ENCODE measurements at regions not wholly inside any gene's neighbourhood (a gene's known extent, or its start where the extent isn't known, plus 50 kb on each side); places are given as distances from the start of the nearest gene placed in this dataset.

DNA sequence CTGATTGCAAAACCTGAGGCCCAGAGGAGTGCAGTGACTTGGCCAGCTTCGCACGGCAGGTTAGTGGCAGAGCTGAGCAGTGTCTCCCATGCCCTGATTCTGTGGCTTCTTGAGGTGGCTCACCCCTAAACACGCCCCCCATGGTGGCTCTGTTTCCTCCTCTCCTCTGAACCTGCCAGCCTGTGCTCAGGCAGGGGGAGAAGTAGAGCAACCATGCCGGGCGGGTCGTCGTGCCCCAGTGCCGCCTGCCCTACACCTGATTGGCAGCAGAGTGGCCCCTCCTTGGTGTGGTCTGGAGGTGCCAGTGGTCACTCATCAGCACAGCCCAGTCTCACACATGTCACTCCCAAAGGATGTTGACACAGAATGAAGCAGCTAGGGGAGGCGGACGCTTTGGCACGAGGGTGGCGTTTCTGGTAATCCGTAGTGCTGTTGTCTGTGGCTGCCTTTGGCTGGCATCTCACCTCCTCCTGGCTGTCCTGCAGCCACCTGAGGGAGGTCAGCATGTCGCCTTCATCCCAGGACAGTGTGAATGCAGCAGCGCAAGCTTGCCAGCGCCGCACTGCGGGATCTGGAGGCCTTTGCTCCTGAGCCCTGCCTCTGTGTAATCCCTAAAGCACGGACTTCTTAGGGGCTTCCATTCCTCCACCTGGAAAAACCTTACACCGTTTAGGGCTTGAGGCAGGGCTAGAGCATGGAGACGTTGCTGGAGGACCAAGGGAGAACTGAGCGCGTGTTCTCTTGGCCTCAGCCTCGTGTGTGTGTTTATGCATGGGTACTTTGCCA lies 294.7 kb downstream of the SEC14L1 start:
- H3K9me3 Mint-ChIP-seq (ENCODE audit: low read depth): no peaks in the 10 kb centered on the region
- H3K4me1 Mint-ChIP-seq (ENCODE audit: low read depth): peaks cover 91% of the 10 kb centered on the region
- H3K36me3 Mint-ChIP-seq: no peaks in the 10 kb centered on the region
- H3K27ac Mint-ChIP-seq: peak overlapping the region; percentile 100
- H3K27me3 Mint-ChIP-seq: no peaks in the 10 kb centered on the region
- peak overlapping the region; percentile 91 for H3K4me3 Mint-ChIP-seq

DNA sequence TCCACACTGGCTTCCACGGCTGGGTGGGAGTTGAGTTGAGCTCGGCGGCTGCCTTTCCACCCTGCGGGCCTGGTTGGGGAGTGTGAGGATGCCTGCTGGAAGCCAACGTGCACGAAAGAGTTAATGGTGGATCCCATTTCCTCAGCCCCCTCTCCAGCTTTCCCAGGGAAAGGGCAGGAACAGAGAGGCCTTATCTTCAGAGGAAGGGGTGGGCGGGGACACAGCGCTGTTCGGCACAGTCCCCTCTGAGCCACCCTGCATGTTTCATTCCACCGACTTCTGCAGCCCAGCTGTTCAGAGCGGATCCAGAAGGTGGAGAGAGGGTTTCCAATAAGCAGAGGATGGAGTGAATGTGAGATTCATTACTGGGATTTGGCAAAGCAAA lies 295.3 kb downstream of the SEC14L1 start:
- no peaks in the 10 kb centered on the region for H3K9me3 Mint-ChIP-seq (ENCODE audit: low read depth)

GRCh38 chr17:77436481-77436880 lies 295.7 kb downstream of the SEC14L1 start:
- H3K4me1 Mint-ChIP-seq (ENCODE audit: low read depth): peaks cover 91% of the 10 kb centered on the region
- H3K27ac Mint-ChIP-seq: peak overlapping the region; percentile 100
- H3K4me3 Mint-ChIP-seq: peak overlapping the region; percentile 91
- no peaks in the 10 kb centered on the region for H3K27me3 Mint-ChIP-seq
- H3K36me3 Mint-ChIP-seq: no peaks in the 10 kb centered on the region
- H3K9me3 Mint-ChIP-seq (ENCODE audit: low read depth): no peaks in the 10 kb centered on the region

More for the DNA sequence above, 295.3 kb downstream of the SEC14L1 start:
- Mint-ChIP-seq H3K4me3 (peak overlapping the region; percentile 91), H3K36me3 (no peaks in the 10 kb centered on the region), H3K27ac (peak overlapping the region; percentile 100), H3K4me1 (ENCODE audit: low read depth) (peaks cover 91% of the 10 kb centered on the region), H3K27me3 (no peaks in the 10 kb centered on the region)

GRCh38 chr17:77437017-77437416 lies 296.2 kb downstream of the SEC14L1 start:
- Mint-ChIP-seq H3K27me3 (no peaks in the 10 kb centered on the region), H3K27ac (peak overlapping the region; percentile 100), H3K4me3 (peak overlapping the region; percentile 91), H3K36me3 (no peaks in the 10 kb centered on the region), H3K4me1 (ENCODE audit: low read depth) (peaks cover 91% of the 10 kb centered on the region), H3K9me3 (ENCODE audit: low read depth) (no peaks in the 10 kb centered on the region)

GRCh38 chr17:77437747-77438146 lies 297.0 kb downstream of the SEC14L1 start:
- peak overlapping the region; percentile 100 for H3K27ac Mint-ChIP-seq
- H3K4me1 Mint-ChIP-seq (ENCODE audit: low read depth): peaks cover 91% of the 10 kb centered on the region
- no peaks in the 10 kb centered on the region for H3K36me3 Mint-ChIP-seq
- H3K9me3 Mint-ChIP-seq (ENCODE audit: low read depth): no peaks in the 10 kb centered on the region
- peak overlapping the region; percentile 73 for H3K4me3 Mint-ChIP-seq
- H3K27me3 Mint-ChIP-seq: no peaks in the 10 kb centered on the region

DNA sequence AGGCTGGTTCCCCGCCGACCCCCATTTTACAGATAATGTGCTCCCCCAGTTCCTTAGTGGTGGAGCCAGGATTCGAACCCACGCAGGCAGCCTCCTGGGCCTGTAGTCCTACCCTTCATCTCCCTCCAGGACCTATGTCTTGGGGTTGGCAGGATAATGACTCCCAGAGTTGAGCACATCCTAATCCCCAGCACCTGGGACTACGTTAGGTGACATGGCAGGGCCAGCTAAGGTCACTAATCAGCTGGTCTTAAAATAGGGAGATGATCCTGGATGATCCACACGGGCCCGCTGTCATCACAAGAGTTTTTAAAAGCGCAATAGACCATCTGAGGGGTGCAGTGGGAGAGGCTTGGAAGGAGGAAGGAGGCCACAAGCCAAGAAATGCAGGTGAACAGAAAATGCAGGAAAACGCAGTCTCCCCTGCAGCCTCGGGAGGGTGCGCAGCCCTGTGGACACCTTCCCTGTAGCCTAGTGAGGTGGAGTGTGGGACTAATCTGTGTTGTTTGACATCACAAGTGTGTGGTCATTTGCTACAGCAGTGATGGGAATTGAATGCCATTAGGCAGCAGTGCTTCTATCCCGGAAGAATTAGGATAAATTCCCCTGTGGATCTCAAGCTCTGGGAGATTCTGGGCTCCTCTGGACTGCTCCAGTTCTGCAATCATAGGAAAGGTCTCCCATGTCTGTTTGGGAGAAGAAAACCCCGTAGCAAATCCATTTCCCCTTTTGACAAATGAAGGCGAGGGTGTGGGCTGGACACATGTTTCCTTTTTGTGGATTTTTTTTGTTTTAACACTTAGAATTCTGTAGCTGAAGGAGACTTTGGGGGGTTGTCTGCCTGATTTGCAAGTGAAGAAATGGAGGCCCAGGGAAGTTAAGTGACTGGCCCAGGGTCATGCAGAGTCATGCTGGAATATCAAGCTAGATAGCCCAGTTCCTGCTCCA lies 297.7 kb downstream of the SEC14L1 start:
- H3K9me3 Mint-ChIP-seq (ENCODE audit: low read depth): no peaks in the 10 kb centered on the region
- H3K36me3 Mint-ChIP-seq: no peaks in the 10 kb centered on the region
- peak overlapping the region; percentile 100 for H3K27ac Mint-ChIP-seq
- H3K4me3 Mint-ChIP-seq: peak overlapping the region; percentile 73
- no peaks in the 10 kb centered on the region for H3K27me3 Mint-ChIP-seq
- peaks cover 96% of the 10 kb centered on the region for H3K4me1 Mint-ChIP-seq (ENCODE audit: low read depth)

- Mint-ChIP-seq H3K27me3 (no peaks in the 10 kb centered on the region), H3K36me3 (no peaks in the 10 kb centered on the region), H3K4me1 (ENCODE audit: low read depth) (peaks cover 97% of the 10 kb centered on the region), H3K9me3 (ENCODE audit: low read depth) (no peaks in the 10 kb centered on the region), H3K4me3 (peak overlapping the region; percentile 73), H3K27ac (peak overlapping the region; percentile 100)
These were observed 298.6 kb downstream of the SEC14L1 start for GRCh38 chr17:77439189-77440018.

- Mint-ChIP-seq H3K36me3 (no peaks in the 10 kb centered on the region), H3K4me1 (ENCODE audit: low read depth) (peaks cover 97% of the 10 kb centered on the region), H3K27me3 (no peaks in the 10 kb centered on the region), H3K4me3 (peak overlapping the region; percentile 91), H3K27ac (peak overlapping the region; percentile 100), H3K9me3 (ENCODE audit: low read depth) (no peaks in the 10 kb centered on the region)
These were observed 299.8 kb downstream of the SEC14L1 start for GRCh38 chr17:77440560-77440981.

- Mint-ChIP-seq H3K4me1 (ENCODE audit: low read depth) (peaks cover 97% of the 10 kb centered on the region), H3K27ac (peak overlapping the region; percentile 100), H3K27me3 (no peaks in the 10 kb centered on the region), H3K36me3 (no peaks in the 10 kb centered on the region), H3K4me3 (peak overlapping the region; percentile 91), H3K9me3 (ENCODE audit: low read depth) (no peaks in the 10 kb centered on the region)
These were observed 300.6 kb downstream of the SEC14L1 start for GRCh38 chr17:77441130-77441920.

GRCh38 chr17:77441940-77442339 lies 301.2 kb downstream of the SEC14L1 start:
- Mint-ChIP-seq H3K4me3 (peak overlapping the region; percentile 91), H3K9me3 (ENCODE audit: low read depth) (no peaks in the 10 kb centered on the region), H3K4me1 (ENCODE audit: low read depth) (peaks cover 97% of the 10 kb centered on the region), H3K36me3 (no peaks in the 10 kb centered on the region), H3K27me3 (no peaks in the 10 kb centered on the region), H3K27ac (peak overlapping the region; percentile 100)

DNA sequence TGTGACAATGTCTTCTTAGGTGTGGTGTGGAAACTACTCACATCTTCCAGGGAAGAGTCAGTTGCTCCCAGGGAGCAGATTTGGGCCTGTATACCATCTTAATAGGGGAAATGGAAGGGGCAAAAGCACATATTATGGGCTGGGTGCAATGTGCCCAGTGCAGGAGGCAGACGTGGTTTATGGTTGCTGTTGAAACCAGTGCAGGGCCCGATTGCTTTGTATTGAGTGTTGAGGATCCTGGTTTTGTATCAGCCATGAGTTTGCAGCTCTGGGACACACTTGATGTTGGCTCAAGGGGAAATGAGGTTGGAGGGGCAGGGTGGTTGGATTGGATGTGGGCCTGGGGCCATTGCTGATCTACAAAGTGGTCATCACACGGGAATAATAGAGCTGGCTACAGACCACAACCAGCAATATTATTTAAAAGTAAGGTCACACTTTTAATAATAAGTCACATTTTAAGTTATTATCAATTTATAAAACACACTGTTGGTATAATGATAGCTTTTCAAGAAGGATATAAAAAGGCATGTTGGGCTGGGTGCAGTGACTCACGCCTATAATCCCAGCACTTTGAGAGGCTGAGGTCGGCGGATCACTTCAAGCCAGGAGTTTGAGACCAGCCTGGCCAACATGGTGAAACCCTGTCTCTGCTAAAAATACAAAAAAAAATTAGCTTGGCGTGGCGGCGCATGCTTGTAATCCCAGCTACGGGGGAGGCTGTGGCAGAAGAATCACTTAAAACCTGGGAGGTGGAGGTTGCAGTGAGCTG lies 302.4 kb downstream of the SEC14L1 start:
- H3K4me3 Mint-ChIP-seq: peak overlapping the region; percentile 82
- H3K27me3 Mint-ChIP-seq: no peaks in the 10 kb centered on the region
- no peaks in the 10 kb centered on the region for H3K36me3 Mint-ChIP-seq
- H3K4me1 Mint-ChIP-seq (ENCODE audit: low read depth): peaks cover 97% of the 10 kb centered on the region
- H3K27ac Mint-ChIP-seq: peak overlapping the region; percentile 100
- no peaks in the 10 kb centered on the region for H3K9me3 Mint-ChIP-seq (ENCODE audit: low read depth)

GRCh38 chr17:77443748-77444260 lies 303.0 kb downstream of the SEC14L1 start:
- Mint-ChIP-seq H3K36me3 (no peaks in the 10 kb centered on the region), H3K27me3 (no peaks in the 10 kb centered on the region), H3K9me3 (ENCODE audit: low read depth) (no peaks in the 10 kb centered on the region), H3K27ac (peak overlapping the region; percentile 100), H3K4me3 (peak overlapping the region; percentile 82), H3K4me1 (ENCODE audit: low read depth) (peaks cover 94% of the 10 kb centered on the region)

DNA sequence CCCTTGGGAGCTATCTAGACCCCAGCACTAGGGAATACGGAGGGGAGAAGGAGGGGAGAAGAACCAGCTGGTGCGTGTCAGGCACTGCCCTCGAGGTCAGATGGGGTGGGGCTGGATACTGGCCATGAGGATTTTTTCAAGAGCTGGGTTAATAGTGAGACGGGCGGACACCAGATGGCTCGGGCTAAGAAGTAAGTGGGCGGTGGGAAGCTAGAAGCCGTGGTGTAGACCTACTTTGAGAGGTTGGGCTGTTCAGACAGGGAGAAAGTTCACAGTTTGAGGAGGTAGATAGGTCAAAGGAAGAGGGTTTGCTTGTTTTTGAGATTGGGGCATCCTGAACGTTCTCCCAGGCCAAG lies 303.8 kb downstream of the SEC14L1 start:
- peaks cover 93% of the 10 kb centered on the region for H3K4me1 Mint-ChIP-seq (ENCODE audit: low read depth)
- peak overlapping the region; percentile 100 for H3K27ac Mint-ChIP-seq
- no peaks in the 10 kb centered on the region for H3K9me3 Mint-ChIP-seq (ENCODE audit: low read depth)
- H3K4me3 Mint-ChIP-seq: peak overlapping the region; percentile 82
- no peaks in the 10 kb centered on the region for H3K36me3 Mint-ChIP-seq
- no peaks in the 10 kb centered on the region for H3K27me3 Mint-ChIP-seq
